ENCODE measurements at regions not wholly inside any gene's neighbourhood (a gene's known extent, or its start where the extent isn't known, plus 50 kb on each side); places are given as distances from the start of the nearest gene placed in this dataset.

- no peak overlapping the region for H3K27ac Mint-ChIP-seq (ENCODE audit: unreplicated experiment)
- no peak overlapping the region for H3K4me3 Mint-ChIP-seq (ENCODE audit: unreplicated experiment)
- peaks cover 1% of the 10 kb centered on the region for H3K36me3 Mint-ChIP-seq (ENCODE audit: low read depth)
- TF ChIP-seq CTCF (IDR thresholded peaks at IDR 0.05) = no peak
- H3K4me1 Mint-ChIP-seq (ENCODE audit: low read depth) = no peaks in the 10 kb centered on the region
- H3K9me3 Mint-ChIP-seq (ENCODE audit: low read depth) = no peaks in the 10 kb centered on the region
- no peak for DNase-seq (ENCODE audit: low spot score)
- H3K27me3 Mint-ChIP-seq (ENCODE audit: low read depth) = no peaks in the 10 kb centered on the region
Measured at GRCh38 chr2:5473635-5474034, 218.5 kb upstream of the SOX11 start.

- peaks cover 1% of the 10 kb centered on the region for H3K36me3 Mint-ChIP-seq (ENCODE audit: low read depth)
- H3K4me1 Mint-ChIP-seq (ENCODE audit: low read depth) = no peaks in the 10 kb centered on the region
- no peak for TF ChIP-seq CTCF (IDR thresholded peaks at IDR 0.05)
- DNase-seq (ENCODE audit: low spot score) = no peak
- H3K4me3 Mint-ChIP-seq (ENCODE audit: unreplicated experiment) = no peak overlapping the region
- no peaks in the 10 kb centered on the region for H3K9me3 Mint-ChIP-seq (ENCODE audit: low read depth)
- H3K27ac Mint-ChIP-seq (ENCODE audit: unreplicated experiment) = no peak overlapping the region
- no peaks in the 10 kb centered on the region for H3K27me3 Mint-ChIP-seq (ENCODE audit: low read depth)
Measured at GRCh38 chr2:5474716-5475115, 217.5 kb upstream of the SOX11 start.

- no peak overlapping the region for H3K4me3 Mint-ChIP-seq (ENCODE audit: unreplicated experiment)
- no peaks in the 10 kb centered on the region for H3K27me3 Mint-ChIP-seq (ENCODE audit: low read depth)
- no peak for TF ChIP-seq CTCF (IDR thresholded peaks at IDR 0.05)
- H3K27ac Mint-ChIP-seq (ENCODE audit: unreplicated experiment) = no peak overlapping the region
- H3K36me3 Mint-ChIP-seq (ENCODE audit: low read depth) = peaks cover 1% of the 10 kb centered on the region
- no peaks in the 10 kb centered on the region for H3K9me3 Mint-ChIP-seq (ENCODE audit: low read depth)
- DNase-seq (ENCODE audit: low spot score) = no peak
- peaks cover 17% of the 10 kb centered on the region for H3K4me1 Mint-ChIP-seq (ENCODE audit: low read depth)
Measured at GRCh38 chr2:5479265-5479928, 212.8 kb upstream of the SOX11 start.

GRCh38 chr2:5482929-5483331 is 209.3 kb upstream of the SOX11 start:
- H3K27me3 Mint-ChIP-seq (ENCODE audit: low read depth) = peaks cover 2% of the 10 kb centered on the region
- peaks cover 17% of the 10 kb centered on the region for H3K4me1 Mint-ChIP-seq (ENCODE audit: low read depth)
- peak overlapping the region; percentile 49 for H3K4me3 Mint-ChIP-seq (ENCODE audit: unreplicated experiment)
- H3K27ac Mint-ChIP-seq (ENCODE audit: unreplicated experiment) = peak overlapping the region; percentile 62
- DNase-seq (ENCODE audit: low spot score) = no peak
- TF ChIP-seq CTCF (IDR thresholded peaks at IDR 0.05) = no peak
- no peaks in the 10 kb centered on the region for H3K36me3 Mint-ChIP-seq (ENCODE audit: low read depth)
- no peaks in the 10 kb centered on the region for H3K9me3 Mint-ChIP-seq (ENCODE audit: low read depth)

- DNase-seq (ENCODE audit: low spot score) = no peak
- no peak for TF ChIP-seq CTCF (IDR thresholded peaks at IDR 0.05)
- Mint-ChIP-seq H3K27me3 (ENCODE audit: low read depth) (peaks cover 2% of the 10 kb centered on the region), H3K4me3 (ENCODE audit: unreplicated experiment) (no peak overlapping the region), H3K36me3 (ENCODE audit: low read depth) (no peaks in the 10 kb centered on the region), H3K4me1 (ENCODE audit: low read depth) (peaks cover 17% of the 10 kb centered on the region), H3K9me3 (ENCODE audit: low read depth) (peaks cover 3% of the 10 kb centered on the region), H3K27ac (ENCODE audit: unreplicated experiment) (no peak overlapping the region)
Measured at GRCh38 chr2:5484868-5485267, 207.3 kb upstream of the SOX11 start.
